Endothelial cell of umbilical vein (primary cell): ENCODE measurements at regions not wholly inside any gene's neighbourhood (a gene's known extent, or its start where the extent isn't known, plus 50 kb on each side); places are given as distances from the start of the nearest gene placed in this dataset.

Experiments used
- BruUV-seq: library from RNA; stranded (reverse); fragments of 400-500 nt; replicated peaks from 2 replicates; lab custom pipeline; 2021; lab: Mats Ljungman, UMichigan
- CTCF ChIA-PET: fragments of 300-600, 350-600 bp; sonication (Branson Sonifier 250); formaldehyde crosslinking; loops from one replicate; lab custom pipeline; 2021; ENCODE audit warnings: antibody characterized with exemption, inconsistent platforms; lab: Charles Lee
- POLR2A ChIA-PET: fragments of 300-600, 350-600 bp; sonication (Branson Sonifier 250); formaldehyde crosslinking; loops from one replicate; lab custom pipeline; 2021; ENCODE audit warnings: antibody characterized with exemption, inconsistent platforms; lab: Charles Lee
- DNase-seq: peaks from one replicate; pipeline ENCODE4 v3.0.0-alpha.2; 2011; ENCODE audit warnings: low read depth, low spot score
- FAIRE-seq: peaks from 2 replicates; lab custom pipeline; 2011; peaks lifted over from hg19 to GRCh38; lab: Jason Lieb, UNC
- H2AFZ ChIP-seq: 2 replicates; pipeline ENCODE4 v1.6.0; 2012; ENCODE audit warnings: low read depth, low read length, control low read depth, inconsistent platforms
- H3K27ac ChIP-seq: 2 replicates; pipeline ENCODE4 v1.5.1; 2011; ENCODE audit warnings: low read depth, mild to moderate bottlenecking, control low read depth, low read length, moderate library complexity; ENCODE audit not compliant: insufficient read depth
- H3K27me3 ChIP-seq, 2 experiments: 2 replicates each; pipeline versions ENCODE4 v1.6.0 to v1.6.1; 2011; ENCODE audit warnings: low read length in 2 of 2, mixed read lengths in 1 of 2; ENCODE audit not compliant: control insufficient read depth in 2 of 2, insufficient read depth in 2 of 2
- H3K36me3 ChIP-seq, 2 experiments: 2 replicates in 1 of 2; 3 replicates in 1 of 2; pipeline ENCODE4 v1.5.1; 2011; ENCODE audit warnings: low read length in 2 of 2, mild to moderate bottlenecking in 1 of 2, moderate library complexity in 1 of 2; ENCODE audit not compliant: control insufficient read depth in 2 of 2, insufficient read depth in 2 of 2; ENCODE audit errors: extremely low read depth in 1 of 2
- H3K4me1 ChIP-seq: 3 replicates; pipeline ENCODE4 v1.5.1; 2011; ENCODE audit warnings: mild to moderate bottlenecking, low read length; ENCODE audit not compliant: control insufficient read depth, insufficient read depth; ENCODE audit errors: extremely low read depth
- H3K4me2 ChIP-seq: 2 replicates; pipeline ENCODE4 v1.6.1; 2011; ENCODE audit warnings: low read length, control low read depth, mixed read lengths; ENCODE audit not compliant: insufficient read depth
- H3K4me3 ChIP-seq, 3 experiments: fragments of 200-600 bp in 1 of 3; sonication (generic), shearing (Covaris generic) in 1 of 3; replicated peaks in 1 of 3; 2 replicates each; pipeline ENCODE4 v1.5.1; 2011 to 2016; ENCODE audit warnings: control low read depth in 3 of 3, low read length in 3 of 3, mild to moderate bottlenecking in 2 of 3, inconsistent platforms in 1 of 3, low read depth in 1 of 3, moderate library complexity in 1 of 3; ENCODE audit not compliant: insufficient read depth in 1 of 3
- H3K79me2 ChIP-seq: 2 replicates; pipeline ENCODE4 v1.6.0; 2012; ENCODE audit warnings: low read length, inconsistent platforms; ENCODE audit not compliant: control insufficient read depth, insufficient read depth
- H3K9ac ChIP-seq: replicated peaks from 2 replicates; pipeline ENCODE3; 2011; ENCODE audit warnings: low read length, control low read depth; ENCODE audit not compliant: insufficient read depth; ENCODE audit errors: extremely low read depth
- H3K9me1 ChIP-seq: replicated peaks from 3 replicates; pipeline ENCODE4 v1.6.0; 2011; ENCODE audit warnings: mild to moderate bottlenecking, low read length; ENCODE audit not compliant: control insufficient read depth, insufficient read depth; ENCODE audit errors: extremely low read depth
- H3K9me3 ChIP-seq: replicated peaks from 2 replicates; pipeline ENCODE4 v1.5.1; 2012; ENCODE audit warnings: low read length, inconsistent platforms; ENCODE audit not compliant: control insufficient read depth, insufficient read depth
- H4K20me1 ChIP-seq: replicated peaks from 2 replicates; pipeline ENCODE3; 2011; ENCODE audit warnings: mild to moderate bottlenecking, low read length; ENCODE audit not compliant: control insufficient read depth, insufficient read depth; ENCODE audit errors: extremely low read depth
- CTCF ChIP-seq, 2 donors: IDR thresholded peaks; 1 replicate in 1 of 2; 2 replicates in 1 of 2; pipeline ENCODE4 v1.5.1; 2011; ENCODE audit warnings: low read length in 2 of 2, mild to moderate bottlenecking in 2 of 2, moderate library complexity in 2 of 2, control low read depth in 1 of 2, inconsistent platforms in 1 of 2, low read depth in 1 of 2; ENCODE audit not compliant: insufficient read depth in 1 of 2; ENCODE audit errors: extremely low read depth in 1 of 2
- GATA2 ChIP-seq: IDR thresholded peaks from 2 replicates; pipeline ENCODE4 v1.7.0; 2011; ENCODE audit warnings: low read depth, mild to moderate bottlenecking, moderate library complexity, mixed read lengths, low read length; ENCODE audit not compliant: insufficient read length, insufficient read depth
- JUN ChIP-seq: IDR thresholded peaks from 2 replicates; pipeline ENCODE4 v1.6.1; 2011; ENCODE audit warnings: borderline replicate concordance, low read depth; ENCODE audit not compliant: insufficient read length, insufficient read depth
- MYC ChIP-seq: IDR thresholded peaks from one replicate; pipeline ENCODE4 v1.6.1; 2011; ENCODE audit warnings: mild to moderate bottlenecking, low read depth, low read length
- POLR2A ChIP-seq: IDR thresholded peaks from 2 replicates; pipeline ENCODE4 v1.6.1; 2012; ENCODE audit warnings: low read depth, mild to moderate bottlenecking, control low read depth, low read length
- dilution Hi-C: fragments of 300-500 bp; cut with MboI; formaldehyde crosslinking; loops from one replicate; pipeline ENCODE4 v1.15.0; 2019; ENCODE audit warnings: low sequenced_read_pairs; ENCODE audit not compliant: extremely low pct_ligation_motif_present
- intact Hi-C: fragments of 100-400 bp; cut with micrococcal nuclease; formaldehyde crosslinking; loops from one replicate; pipeline ENCODE4 v1.10.0; 2022
- TF ChIP-seq, protein P1 (sequence below): IDR thresholded peaks from 2 replicates; pipeline ENCODE4 v1.6.1; 2011; ENCODE audit not compliant: insufficient read depth, insufficient read length

GRCh38 chr5:36383942-36384341 is 82.2 kb upstream of the RANBP3L start:
- no peaks in the 10 kb centered on the region for H3K79me2 ChIP-seq
- H3K9ac ChIP-seq = no peak overlapping the region
- no TSS peak for BruUV-seq
- FAIRE-seq (no peak), DNase-seq (no peak)
- H3K4me1 ChIP-seq = no peaks in the 10 kb centered on the region
- H3K27ac ChIP-seq = no peak overlapping the region
- H4K20me1 ChIP-seq = no peaks in the 10 kb centered on the region
- POLR2A ChIA-PET = no interaction called here
- H3K9me3 ChIP-seq = no peaks in the 10 kb centered on the region
- H2AFZ ChIP-seq = no peak overlapping the region
- TF ChIP-seq MYC = no peak
- TF ChIP-seq GATA2 = no peak
- CTCF ChIA-PET = no interaction called here
- no peak overlapping the region for H3K4me2 ChIP-seq
- H3K27me3 ChIP-seq = no peaks in the 10 kb centered on the region
- no peaks in the 10 kb centered on the region for H3K9me1 ChIP-seq
- intact Hi-C loops (no loop called here), dilution Hi-C loops (no loop called here)
- H3K4me3 ChIP-seq = no peak overlapping the region
- no peaks in the 10 kb centered on the region for H3K36me3 ChIP-seq

- intact Hi-C loops (no loop called here), dilution Hi-C loops (no loop called here)
- ChIA-PET POLR2A (no interaction called here), CTCF (no interaction called here)
- no TSS peak for BruUV-seq
- H3K79me2 ChIP-seq = no peaks in the 10 kb centered on the region
- no peak overlapping the region for H2AFZ ChIP-seq
- no peak overlapping the region for H3K4me3 ChIP-seq
- H3K9me1 ChIP-seq = no peaks in the 10 kb centered on the region
- no peaks in the 10 kb centered on the region for H3K27me3 ChIP-seq
- TF ChIP-seq JUN = no peak
- no peak for TF ChIP-seq POLR2A
- TF ChIP-seq, protein P1, sequence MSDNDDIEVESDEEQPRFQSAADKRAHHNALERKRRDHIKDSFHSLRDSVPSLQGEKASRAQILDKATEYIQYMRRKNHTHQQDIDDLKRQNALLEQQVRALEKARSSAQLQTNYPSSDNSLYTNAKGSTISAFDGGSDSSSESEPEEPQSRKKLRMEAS = no peak
- no peak for TF ChIP-seq CTCF (IDR thresholded peaks at IDR 0.05; ENCODE audit: extremely low read depth in 1 of 2, insufficient read depth in 1 of 2, low read depth in 1 of 2, low read length in 2 of 2)
- no peak for TF ChIP-seq GATA2
- H3K9ac ChIP-seq = no peak overlapping the region
- no peaks in the 10 kb centered on the region for H4K20me1 ChIP-seq
- H3K27ac ChIP-seq = no peak overlapping the region
- DNase-seq = no peak
- no peaks in the 10 kb centered on the region for H3K36me3 ChIP-seq
- no peaks in the 10 kb centered on the region for H3K4me1 ChIP-seq
- no peak overlapping the region for H3K4me2 ChIP-seq
- FAIRE-seq = no peak
- H3K9me3 ChIP-seq = no peaks in the 10 kb centered on the region
These were observed 83.1 kb upstream of the RANBP3L start for GRCh38 chr5:36384845-36385244.
